ENCODE measurements at regions not wholly inside any gene's neighbourhood (a gene's known extent, or its start where the extent isn't known, plus 50 kb on each side); places are given as distances from the start of the nearest gene placed in this dataset.
A peak's percentile ranks its signal among the peaks of the same experiment; 100 is the strongest.
"Not testable (repeated sequence)": the region's sequence is repeated elsewhere in the genome, so short reads cannot be mapped to it uniquely, and the experiment has no call there.

DNA sequence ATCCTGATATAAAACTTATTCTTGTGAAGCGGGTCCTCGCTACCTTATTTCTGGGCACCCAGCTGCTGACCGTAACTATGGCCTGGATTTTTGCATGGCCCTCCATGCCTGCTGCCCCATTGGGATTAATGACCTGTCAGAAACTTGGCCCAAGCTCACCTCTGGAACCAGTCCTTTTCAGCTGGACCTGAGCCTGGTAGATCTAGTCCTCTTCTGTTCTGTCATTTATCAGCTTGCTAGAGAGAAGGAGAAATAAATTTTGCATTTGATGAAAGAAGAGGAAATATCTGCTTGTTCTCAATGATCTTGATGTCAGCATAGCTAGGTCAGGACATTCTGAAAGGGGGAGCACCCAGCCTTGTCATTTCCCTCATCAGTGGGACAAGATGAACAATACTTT is 387.8 kb upstream of the LARGE1 start:
- DNase-seq (ENCODE audit: low read depth in 2 of 2) = no peak

- no peak for DNase-seq (ENCODE audit: low read depth in 2 of 2)
Observed at GRCh38 chr22:34319346-34319745, 399.1 kb upstream of the LARGE1 start.

GRCh38 chr22:34324763-34325162 is 404.5 kb upstream of the LARGE1 start:
- DNase-seq (ENCODE audit: low read depth in 2 of 2) = no peak

- no peak for DNase-seq (ENCODE audit: low read depth in 2 of 2)
Observed at GRCh38 chr22:34326901-34327300, 406.6 kb upstream of the LARGE1 start.

GRCh38 chr22:34330432-34330831 is 410.2 kb upstream of the LARGE1 start:
- no peak for DNase-seq (ENCODE audit: low read depth in 2 of 2)

DNA sequence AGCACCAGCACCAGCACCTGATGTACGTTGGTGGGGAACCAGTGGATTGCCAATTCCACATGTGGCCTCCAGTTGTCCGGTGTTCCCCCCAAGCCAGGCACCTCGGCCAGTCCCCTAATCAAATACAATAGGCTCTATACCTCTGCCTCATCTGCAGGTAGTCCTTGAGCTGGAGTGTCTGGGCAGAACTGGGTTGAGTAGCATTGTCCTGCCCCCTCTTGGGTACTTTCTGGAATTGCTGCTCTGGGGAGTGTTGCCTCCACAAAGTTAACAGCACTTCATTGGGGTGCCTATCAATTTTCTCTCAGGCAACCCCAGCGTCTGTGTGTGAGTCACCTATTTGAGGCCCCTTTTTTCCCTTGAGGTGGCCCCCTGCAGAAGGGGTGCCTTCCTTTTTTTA is 413.0 kb upstream of the LARGE1 start:
- no peak for DNase-seq (ENCODE audit: low read depth in 2 of 2)

DNA sequence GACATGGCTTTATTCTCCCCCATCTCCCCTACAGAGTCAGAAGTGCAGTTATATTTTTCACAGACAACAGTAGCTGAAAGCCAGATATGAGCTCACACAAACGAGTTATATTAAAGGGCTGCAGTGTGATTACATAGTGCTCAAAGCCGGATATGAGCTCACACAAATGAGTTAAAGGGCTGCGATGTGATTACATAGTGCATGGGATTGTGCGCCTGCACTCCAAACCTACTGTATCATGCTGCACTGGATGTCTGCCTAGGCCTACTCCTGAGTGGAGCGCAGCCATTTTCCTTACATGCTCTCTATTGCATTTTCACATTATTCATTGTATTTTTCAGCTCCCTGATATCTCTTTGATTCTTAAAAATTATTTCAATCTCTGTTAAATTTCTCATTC is 414.6 kb upstream of the LARGE1 start:
- DNase-seq (ENCODE audit: low read depth in 2 of 2) = no peak

DNA sequence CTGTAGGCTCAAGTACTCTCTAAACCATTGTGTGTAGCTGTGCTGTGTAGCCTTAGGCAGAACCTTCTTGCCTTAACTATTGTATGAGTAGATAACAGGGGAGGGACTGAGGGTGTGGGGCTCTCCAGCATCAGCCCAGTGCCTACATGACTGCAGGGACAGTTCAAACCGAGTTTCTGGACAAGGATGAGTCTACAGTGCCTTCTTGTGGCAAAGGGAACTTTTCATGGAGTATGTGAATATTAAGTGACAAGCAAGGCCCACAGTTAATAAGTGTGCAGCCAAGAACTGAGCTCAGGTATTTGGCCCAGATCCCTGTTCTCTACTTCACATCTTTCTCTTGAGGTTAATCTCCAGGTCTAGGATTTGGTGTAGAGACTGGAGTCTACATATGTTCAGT is 424.4 kb upstream of the LARGE1 start:
- no peak for DNase-seq (ENCODE audit: low read depth in 2 of 2)

- DNase-seq (ENCODE audit: low read depth in 2 of 2) = no peak
Observed at GRCh38 chr22:34354071-34354817, 434.0 kb upstream of the LARGE1 start.

DNA sequence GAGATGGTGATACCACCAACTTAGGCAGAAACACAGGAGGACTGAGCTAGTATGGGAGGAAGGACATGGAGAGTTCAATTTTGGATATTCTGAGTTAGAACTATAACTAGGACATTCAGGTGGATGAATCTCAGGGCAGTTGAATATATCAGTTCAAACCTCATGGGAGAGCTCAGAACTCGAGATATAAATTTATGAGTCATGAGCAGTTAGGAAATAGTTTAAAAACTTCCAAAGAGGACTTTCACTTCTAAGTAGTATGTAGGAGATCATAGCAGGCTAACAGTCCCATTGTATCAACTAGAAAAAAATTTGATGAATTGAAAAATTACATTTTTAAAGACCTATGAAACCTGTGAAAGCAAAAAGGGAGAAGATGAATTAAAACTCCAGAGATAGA is 436.2 kb upstream of the LARGE1 start:
- DNase-seq (ENCODE audit: low read depth in 2 of 2) = no peak

DNA sequence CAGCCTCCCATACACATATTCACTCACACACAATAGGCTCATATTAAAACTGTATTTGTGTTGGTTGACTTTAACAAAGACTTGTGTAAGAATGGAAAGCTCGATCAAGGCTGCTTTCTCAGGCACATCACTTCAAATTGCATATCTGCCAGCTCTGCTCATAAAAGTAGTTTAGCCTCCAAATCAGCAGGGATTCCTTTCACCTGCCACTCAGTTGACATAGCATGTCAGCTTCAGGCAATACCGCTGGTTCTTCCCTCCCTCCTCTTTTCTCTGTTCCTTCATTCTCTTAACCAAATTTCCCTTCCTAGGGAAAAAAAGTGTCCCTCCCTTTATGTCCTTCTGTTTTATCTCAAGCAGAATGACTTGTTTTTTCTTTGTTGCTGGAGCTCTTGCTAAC is 450.4 kb upstream of the LARGE1 start:
- DNase-seq (ENCODE audit: low read depth in 2 of 2) = no peak

DNA sequence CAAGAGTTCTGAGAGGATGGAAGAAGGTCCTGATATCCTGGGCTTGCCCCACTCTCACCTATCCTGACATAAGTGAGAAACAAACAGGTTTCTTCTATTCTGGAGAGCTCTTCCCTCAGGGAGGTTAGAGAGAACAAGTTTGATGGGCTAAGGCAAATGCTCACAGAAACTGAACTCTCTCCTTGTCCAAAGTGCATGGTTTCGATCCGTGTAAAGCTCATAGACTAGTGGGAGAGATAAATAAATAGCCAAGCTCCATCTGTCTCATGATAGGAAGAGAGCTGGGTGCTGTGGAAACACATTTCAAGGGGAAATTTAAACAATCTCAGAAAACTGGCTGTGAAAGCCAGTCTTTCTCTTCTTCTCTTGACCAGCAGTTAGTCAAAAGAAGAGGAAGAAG is 459.5 kb upstream of the LARGE1 start:
- DNase-seq (ENCODE audit: low read depth in 2 of 2) = no peak

- no peak for DNase-seq (ENCODE audit: low read depth in 2 of 2)
Observed at GRCh38 chr22:34380532-34380931, 460.3 kb upstream of the LARGE1 start.

- no peak for DNase-seq (ENCODE audit: low read depth in 2 of 2)
Observed at GRCh38 chr22:34390400-34390799, 470.1 kb upstream of the LARGE1 start.

- DNase-seq (ENCODE audit: low read depth in 2 of 2) = no peak
Observed at GRCh38 chr22:34395370-34395769, 475.1 kb upstream of the LARGE1 start.

DNA sequence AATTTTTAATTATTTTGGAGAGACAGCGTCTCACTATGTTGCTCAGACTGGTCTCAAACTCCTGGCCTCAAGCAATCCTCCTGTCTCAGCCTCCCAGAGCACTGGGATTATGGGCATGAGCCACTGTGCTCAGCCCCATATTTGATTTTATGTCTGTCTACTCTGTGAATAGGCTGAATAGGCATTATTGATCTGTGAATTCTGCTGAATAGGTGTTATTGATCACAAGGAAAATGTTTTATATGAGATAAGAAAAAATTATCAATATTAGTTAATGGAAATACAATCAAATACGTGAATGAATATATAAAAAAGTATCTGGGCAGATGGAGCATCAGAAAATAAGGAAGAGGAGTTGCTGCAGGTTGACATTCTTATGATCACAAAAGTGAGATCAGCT is 483.4 kb upstream of the LARGE1 start:
- DNase-seq (ENCODE audit: low read depth in 2 of 2) = no peak

DNA sequence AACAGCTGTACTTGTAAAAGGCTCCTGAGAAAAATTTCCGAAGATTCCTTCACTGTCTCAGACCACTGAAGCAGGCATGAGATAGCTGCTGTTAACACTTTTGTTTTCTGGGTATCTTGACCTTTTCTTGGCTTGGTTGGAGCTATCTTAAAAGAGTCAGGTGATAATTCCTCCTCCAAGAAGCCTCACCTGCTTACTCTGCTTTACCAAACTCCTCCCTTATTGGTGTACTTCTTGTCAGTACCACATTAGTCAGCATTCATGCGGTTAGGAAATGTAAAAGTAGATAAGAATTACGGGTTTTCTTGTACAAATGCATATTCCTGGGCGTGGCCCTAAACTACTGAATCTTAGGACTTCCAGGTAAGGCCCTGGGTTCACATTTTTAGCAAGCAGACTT is 489.8 kb upstream of the LARGE1 start:
- no peak for DNase-seq (ENCODE audit: low read depth in 2 of 2)

- DNase-seq (ENCODE audit: low read depth in 2 of 2) = peak in 1 of 2 donors; percentile 10
Observed at GRCh38 chr22:34414467-34415440, 494.5 kb upstream of the LARGE1 start.

DNA sequence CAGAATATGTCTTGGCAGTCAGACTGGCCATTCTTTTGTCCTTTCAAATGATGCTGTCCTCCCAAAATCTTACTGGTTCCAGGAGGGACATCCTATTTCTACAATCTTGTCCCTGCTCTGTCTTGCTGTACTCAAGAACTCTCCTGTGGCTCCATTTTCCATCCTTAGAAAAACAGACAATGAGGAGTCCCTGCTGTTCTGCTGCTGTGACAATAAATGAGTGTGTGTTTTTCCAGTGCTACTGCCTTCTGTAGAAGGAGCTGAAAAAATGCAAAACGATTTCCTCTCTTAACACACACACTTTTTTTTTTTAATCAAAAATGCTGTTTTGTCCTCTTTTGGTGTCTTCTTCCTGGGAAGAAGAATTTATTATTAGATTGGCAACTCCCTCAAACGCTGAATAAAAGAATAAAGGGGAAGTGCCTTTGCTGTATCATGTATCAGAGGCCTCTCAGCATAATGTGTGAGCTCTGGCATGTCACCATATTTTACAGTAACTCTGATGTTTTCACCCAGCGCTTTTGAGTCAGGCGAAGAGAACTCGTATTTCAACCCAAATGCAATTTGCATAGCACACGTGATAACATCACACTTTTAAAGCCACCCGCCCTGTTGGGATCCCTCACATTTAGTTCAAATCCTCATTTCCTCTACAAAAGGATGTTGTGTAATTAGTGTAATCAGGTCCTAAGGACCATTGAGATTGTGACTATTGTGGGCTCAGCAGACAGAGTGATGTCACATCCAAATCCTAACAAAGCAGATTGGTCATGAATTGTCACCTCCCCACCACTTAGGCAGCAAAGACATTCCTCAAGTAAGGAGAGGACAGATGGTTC is 496.0 kb upstream of the LARGE1 start:
- DNase-seq (ENCODE audit: low read depth in 2 of 2) = no peak

GRCh38 chr22:34422948-34423347 is 502.7 kb upstream of the LARGE1 start:
- not testable (repeated sequence) for DNase-seq (ENCODE audit: low read depth in 2 of 2)

- no peak for DNase-seq (ENCODE audit: low read depth in 2 of 2)
Observed at GRCh38 chr22:34427436-34427835, 507.2 kb upstream of the LARGE1 start.

DNA sequence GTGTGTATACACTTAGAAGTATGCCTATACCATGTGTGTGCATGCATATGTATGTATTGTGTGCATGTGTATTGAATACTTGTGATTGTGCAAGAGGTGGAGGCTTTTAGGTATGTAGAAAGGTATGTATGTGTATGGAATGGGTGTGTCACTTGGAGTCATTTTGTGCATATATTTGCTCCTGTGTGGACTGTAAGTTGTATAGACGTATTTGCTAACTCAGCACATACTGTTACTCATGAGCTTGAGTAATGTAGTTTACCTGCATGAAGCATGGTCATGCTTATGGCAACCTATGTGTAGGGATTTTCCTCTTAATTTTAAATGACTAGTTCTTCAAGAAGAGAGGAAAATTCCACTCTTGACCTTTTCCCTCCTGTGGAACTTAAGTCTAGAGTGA is 507.6 kb upstream of the LARGE1 start:
- DNase-seq (ENCODE audit: low read depth in 2 of 2) = no peak

Data from activated CD4-positive, alpha-beta T cell treated with anti-CD3 and anti-CD28 coated beads for 24 hours (primary cell).